Transverse colon (tissue), 3 donors: ENCODE measurements at regions not wholly inside any gene's neighbourhood (a gene's known extent, or its start where the extent isn't known, plus 50 kb on each side); places are given as distances from the start of the nearest gene placed in this dataset.

Experiments
- POLR2A ChIP-seq: fragments of 450-650 bp; IDR thresholded peaks from one replicate; pipeline ENCODE4 v1.6.1; 2016; ENCODE audit warnings: antibody characterized with exemption, mild to moderate bottlenecking, moderate library complexity
- TF ChIP-seq, protein P1 (sequence below), 5 experiments: fragments of 200-600 bp in 3 of 5; fragments of 450-650 bp in 2 of 5; sonication (generic) in 3 of 5; IDR thresholded peaks; 1 replicate in 2 of 5; 2 replicates in 3 of 5; pipeline ENCODE4 v1.5.1; 2016 to 2017; ENCODE audit warnings: antibody characterized with exemption in 5 of 5, inconsistent platforms in 3 of 5, mild to moderate bottlenecking in 2 of 5, moderate library complexity in 1 of 5

DNA sequence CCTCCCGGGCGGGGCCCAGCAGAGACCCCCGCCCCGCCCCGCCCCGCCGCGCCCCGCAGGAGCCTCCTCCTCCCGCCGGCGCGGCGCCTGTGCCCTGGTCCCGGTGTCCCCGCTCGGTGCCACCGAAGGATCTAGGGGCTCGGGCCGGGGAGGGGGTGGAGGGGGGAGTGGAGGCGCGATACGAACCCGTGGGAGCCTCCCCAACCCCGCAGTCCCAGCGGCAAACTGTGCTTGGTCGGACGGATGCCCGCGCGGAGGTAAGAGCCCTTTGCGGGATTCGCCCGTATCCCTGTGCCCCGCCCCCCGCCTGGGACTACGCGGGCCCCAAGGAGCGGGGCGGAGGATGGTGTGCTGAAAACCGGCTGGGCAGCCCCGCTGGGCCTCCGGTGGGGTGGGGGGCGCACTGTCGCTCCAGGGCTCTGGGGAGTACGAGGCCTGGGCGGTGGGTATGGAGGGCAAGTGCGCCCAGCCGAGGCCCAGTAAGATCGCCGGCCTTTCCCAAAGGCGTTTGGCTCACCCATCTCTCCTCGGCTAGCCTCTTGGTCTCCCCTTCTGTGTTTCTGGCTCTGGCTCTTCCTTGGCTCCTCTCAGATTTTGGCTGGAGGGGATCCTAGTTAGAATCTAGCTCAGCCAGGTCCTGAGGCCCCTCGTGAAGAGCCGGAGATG, 65.6 kb upstream of the POLG start:
- TF ChIP-seq, protein P1, sequence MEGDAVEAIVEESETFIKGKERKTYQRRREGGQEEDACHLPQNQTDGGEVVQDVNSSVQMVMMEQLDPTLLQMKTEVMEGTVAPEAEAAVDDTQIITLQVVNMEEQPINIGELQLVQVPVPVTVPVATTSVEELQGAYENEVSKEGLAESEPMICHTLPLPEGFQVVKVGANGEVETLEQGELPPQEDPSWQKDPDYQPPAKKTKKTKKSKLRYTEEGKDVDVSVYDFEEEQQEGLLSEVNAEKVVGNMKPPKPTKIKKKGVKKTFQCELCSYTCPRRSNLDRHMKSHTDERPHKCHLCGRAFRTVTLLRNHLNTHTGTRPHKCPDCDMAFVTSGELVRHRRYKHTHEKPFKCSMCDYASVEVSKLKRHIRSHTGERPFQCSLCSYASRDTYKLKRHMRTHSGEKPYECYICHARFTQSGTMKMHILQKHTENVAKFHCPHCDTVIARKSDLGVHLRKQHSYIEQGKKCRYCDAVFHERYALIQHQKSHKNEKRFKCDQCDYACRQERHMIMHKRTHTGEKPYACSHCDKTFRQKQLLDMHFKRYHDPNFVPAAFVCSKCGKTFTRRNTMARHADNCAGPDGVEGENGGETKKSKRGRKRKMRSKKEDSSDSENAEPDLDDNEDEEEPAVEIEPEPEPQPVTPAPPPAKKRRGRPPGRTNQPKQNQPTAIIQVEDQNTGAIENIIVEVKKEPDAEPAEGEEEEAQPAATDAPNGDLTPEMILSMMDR (IDR thresholded peaks at IDR 0.05) = no peak
- TF ChIP-seq POLR2A = no peak
